Stimulated activated effector memory CD8-positive, alpha-beta T cell treated with anti-CD3 and anti-CD28 coated beads, Interleukin-12 subunit alpha, Interleukin-12 subunit beta, amount 100 ng/mL, for 72 hours (primary cell): ENCODE measurements at regions not wholly inside any gene's neighbourhood (a gene's known extent, or its start where the extent isn't known, plus 50 kb on each side); places are given as distances from the start of the nearest gene placed in this dataset.

ENCODE experiments used
- ATAC-seq: fragments of 150-1000 bp; cut with Tn5 transposase; 2 replicates; pipeline ENCODE4 v1.10.0; 2021
- DNase-seq, 2 donors: peaks; one replicate each; pipeline ENCODE4 v3.0.0; 2021 to 2022; ENCODE audit warnings: low spot score in 2 of 2
- H3K27ac Mint-ChIP-seq: one replicate; pipeline ENCODE4 v1.8.0; 2022; ENCODE audit warnings: mild to moderate bottlenecking, mixed read lengths
- H3K36me3 Mint-ChIP-seq: one replicate; pipeline ENCODE4 v1.8.0; 2022; ENCODE audit warnings: mild to moderate bottlenecking, mixed read lengths
- H3K4me1 Mint-ChIP-seq: one replicate; pipeline ENCODE4 v1.8.0; 2022; ENCODE audit warnings: mixed read lengths
- H3K4me3 Mint-ChIP-seq: one replicate; pipeline ENCODE4 v1.8.0; 2022; ENCODE audit warnings: mild to moderate bottlenecking, mixed read lengths
- H3K9me3 Mint-ChIP-seq: one replicate; pipeline ENCODE4 v1.8.0; 2022; ENCODE audit warnings: mixed read lengths

- Mint-ChIP-seq H3K9me3 (peaks cover 16% of the 10 kb centered on the region), H3K27ac (no peak overlapping the region), H3K36me3 (no peaks in the 10 kb centered on the region), H3K4me1 (no peaks in the 10 kb centered on the region), H3K4me3 (no peak overlapping the region)
- ATAC-seq (no peak), DNase-seq (no peak)
These were observed 390.1 kb downstream of the IL20RB start for GRCh38 chr3:137347817-137348368.

GRCh38 chr3:137348936-137349335 is 391.2 kb downstream of the IL20RB start:
- Mint-ChIP-seq H3K4me3 (no peak overlapping the region), H3K27ac (no peak overlapping the region), H3K9me3 (peaks cover 16% of the 10 kb centered on the region), H3K36me3 (no peaks in the 10 kb centered on the region), H3K4me1 (no peaks in the 10 kb centered on the region)
- DNase-seq (no peak), ATAC-seq (no peak)

GRCh38 chr3:137349557-137350348 is 392.0 kb downstream of the IL20RB start:
- Mint-ChIP-seq H3K36me3 (no peaks in the 10 kb centered on the region), H3K4me1 (no peaks in the 10 kb centered on the region), H3K4me3 (no peak overlapping the region), H3K27ac (no peak overlapping the region), H3K9me3 (peaks cover 16% of the 10 kb centered on the region)
- DNase-seq (no peak), ATAC-seq (no peak)

- H3K27ac Mint-ChIP-seq = no peak overlapping the region
- ATAC-seq = no peak
- H3K4me3 Mint-ChIP-seq = no peak overlapping the region
- no peaks in the 10 kb centered on the region for H3K4me1 Mint-ChIP-seq
- no peaks in the 10 kb centered on the region for H3K36me3 Mint-ChIP-seq
- peaks cover 7% of the 10 kb centered on the region for H3K9me3 Mint-ChIP-seq
- DNase-seq = no peak
These were observed 402.9 kb downstream of the IL20RB start for GRCh38 chr3:137360531-137361201.

GRCh38 chr3:137382005-137382594 is 382.0 kb upstream of the SOX14 start:
- Mint-ChIP-seq H3K27ac (no peak overlapping the region), H3K36me3 (no peaks in the 10 kb centered on the region), H3K4me1 (no peaks in the 10 kb centered on the region), H3K9me3 (peaks cover 13% of the 10 kb centered on the region), H3K4me3 (no peak overlapping the region)
- DNase-seq (no peak), ATAC-seq (no peak)

GRCh38 chr3:137385922-137386321 is 378.2 kb upstream of the SOX14 start:
- no peak overlapping the region for H3K27ac Mint-ChIP-seq
- H3K4me1 Mint-ChIP-seq = no peaks in the 10 kb centered on the region
- no peak for DNase-seq
- no peaks in the 10 kb centered on the region for H3K36me3 Mint-ChIP-seq
- H3K4me3 Mint-ChIP-seq = no peak overlapping the region
- peaks cover 16% of the 10 kb centered on the region for H3K9me3 Mint-ChIP-seq
- no peak for ATAC-seq

- no peak overlapping the region for H3K27ac Mint-ChIP-seq
- no peak overlapping the region for H3K4me3 Mint-ChIP-seq
- H3K4me1 Mint-ChIP-seq = no peaks in the 10 kb centered on the region
- DNase-seq = no peak
- no peak for ATAC-seq
- no peaks in the 10 kb centered on the region for H3K36me3 Mint-ChIP-seq
- peaks cover 4% of the 10 kb centered on the region for H3K9me3 Mint-ChIP-seq
These were observed 354.5 kb upstream of the SOX14 start for GRCh38 chr3:137409584-137409983.

GRCh38 chr3:137410028-137410427 is 354.1 kb upstream of the SOX14 start:
- Mint-ChIP-seq H3K4me3 (no peak overlapping the region), H3K27ac (no peak overlapping the region), H3K4me1 (no peaks in the 10 kb centered on the region), H3K9me3 (peaks cover 4% of the 10 kb centered on the region), H3K36me3 (no peaks in the 10 kb centered on the region)
- ATAC-seq = no peak
- DNase-seq = no peak

- H3K27ac Mint-ChIP-seq = no peak overlapping the region
- no peaks in the 10 kb centered on the region for H3K4me1 Mint-ChIP-seq
- H3K9me3 Mint-ChIP-seq = peaks cover 20% of the 10 kb centered on the region
- no peaks in the 10 kb centered on the region for H3K36me3 Mint-ChIP-seq
- ATAC-seq (no peak), DNase-seq (no peak)
- no peak overlapping the region for H3K4me3 Mint-ChIP-seq
These were observed 343.7 kb upstream of the SOX14 start for GRCh38 chr3:137420198-137420995.

GRCh38 chr3:137438561-137438960 is 325.6 kb upstream of the SOX14 start:
- H3K4me3 Mint-ChIP-seq = no peak overlapping the region
- DNase-seq (no peak), ATAC-seq (no peak)
- no peaks in the 10 kb centered on the region for H3K36me3 Mint-ChIP-seq
- H3K4me1 Mint-ChIP-seq = no peaks in the 10 kb centered on the region
- H3K27ac Mint-ChIP-seq = no peak overlapping the region
- H3K9me3 Mint-ChIP-seq = peaks cover 10% of the 10 kb centered on the region

- H3K4me3 Mint-ChIP-seq = no peak overlapping the region
- DNase-seq (no peak), ATAC-seq (no peak)
- H3K36me3 Mint-ChIP-seq = no peaks in the 10 kb centered on the region
- H3K9me3 Mint-ChIP-seq = peaks cover 8% of the 10 kb centered on the region
- no peak overlapping the region for H3K27ac Mint-ChIP-seq
- no peaks in the 10 kb centered on the region for H3K4me1 Mint-ChIP-seq
These were observed 303.2 kb upstream of the SOX14 start for GRCh38 chr3:137460944-137461343.

GRCh38 chr3:137463131-137463530 is 301.0 kb upstream of the SOX14 start:
- Mint-ChIP-seq H3K4me3 (no peak overlapping the region), H3K27ac (no peak overlapping the region), H3K36me3 (no peaks in the 10 kb centered on the region), H3K9me3 (peaks cover 8% of the 10 kb centered on the region), H3K4me1 (no peaks in the 10 kb centered on the region)
- DNase-seq = no peak
- ATAC-seq = no peak

GRCh38 chr3:137464341-137464740 is 299.8 kb upstream of the SOX14 start:
- Mint-ChIP-seq H3K36me3 (no peaks in the 10 kb centered on the region), H3K9me3 (peaks cover 8% of the 10 kb centered on the region), H3K27ac (no peak overlapping the region), H3K4me3 (no peak overlapping the region), H3K4me1 (no peaks in the 10 kb centered on the region)
- ATAC-seq (no peak), DNase-seq (no peak)

GRCh38 chr3:137468446-137468845 is 295.7 kb upstream of the SOX14 start:
- Mint-ChIP-seq H3K36me3 (no peaks in the 10 kb centered on the region), H3K4me3 (no peak overlapping the region), H3K27ac (no peak overlapping the region), H3K4me1 (no peaks in the 10 kb centered on the region), H3K9me3 (no peaks in the 10 kb centered on the region)
- no peak for DNase-seq
- no peak for ATAC-seq

GRCh38 chr3:137469263-137469662 is 294.9 kb upstream of the SOX14 start:
- ATAC-seq (no peak), DNase-seq (no peak)
- Mint-ChIP-seq H3K27ac (no peak overlapping the region), H3K4me1 (no peaks in the 10 kb centered on the region), H3K9me3 (no peaks in the 10 kb centered on the region), H3K36me3 (no peaks in the 10 kb centered on the region), H3K4me3 (no peak overlapping the region)
